ENCODE measurements at regions not wholly inside any gene's neighbourhood (a gene's known extent, or its start where the extent isn't known, plus 50 kb on each side); places are given as distances from the start of the nearest gene placed in this dataset.

GRCh38 chr7:33725111-33726025 lies 180.0 kb upstream of the BMPER start:
- CTCF ChIA-PET = no interaction called here
- DNase-seq (ENCODE audit: extremely low spot score) = no peak
- POLR2A ChIA-PET = no interaction called here
- TF ChIP-seq FOXA1 (IDR thresholded peaks at IDR 0.05) = no peak
- TF ChIP-seq, protein P1, sequence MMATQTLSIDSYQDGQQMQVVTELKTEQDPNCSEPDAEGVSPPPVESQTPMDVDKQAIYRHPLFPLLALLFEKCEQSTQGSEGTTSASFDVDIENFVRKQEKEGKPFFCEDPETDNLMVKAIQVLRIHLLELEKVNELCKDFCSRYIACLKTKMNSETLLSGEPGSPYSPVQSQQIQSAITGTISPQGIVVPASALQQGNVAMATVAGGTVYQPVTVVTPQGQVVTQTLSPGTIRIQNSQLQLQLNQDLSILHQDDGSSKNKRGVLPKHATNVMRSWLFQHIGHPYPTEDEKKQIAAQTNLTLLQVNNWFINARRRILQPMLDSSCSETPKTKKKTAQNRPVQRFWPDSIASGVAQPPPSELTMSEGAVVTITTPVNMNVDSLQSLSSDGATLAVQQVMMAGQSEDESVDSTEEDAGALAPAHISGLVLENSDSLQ (IDR thresholded peaks at IDR 0.05) = no peak
- TF ChIP-seq SP1 (IDR thresholded peaks at IDR 0.05) = no peak
- TF ChIP-seq HDGF (IDR thresholded peaks at IDR 0.05; ENCODE audit: borderline replicate concordance) = no peak
- no peak for TF ChIP-seq CTBP1 (IDR thresholded peaks at IDR 0.05; ENCODE audit: borderline replicate concordance)
- no peak for TF ChIP-seq SUZ12 (IDR thresholded peaks at IDR 0.05)
- TF ChIP-seq ZNF384 (IDR thresholded peaks at IDR 0.05) = no peak
- no peak for TF ChIP-seq L3MBTL2 (conservative IDR thresholded peaks at IDR 0.05)
- no peak for TF ChIP-seq NFRKB (IDR thresholded peaks at IDR 0.05)
- no peak for TF ChIP-seq FOXM1 (IDR thresholded peaks at IDR 0.05; ENCODE audit: borderline replicate concordance)
- TF ChIP-seq TARDBP (IDR thresholded peaks at IDR 0.05) = no peak
- TF ChIP-seq LEF1 (IDR thresholded peaks at IDR 0.05; ENCODE audit: borderline replicate concordance) = no peak
- no peak for TF ChIP-seq ARNT (IDR thresholded peaks at IDR 0.05)
- TF ChIP-seq BHLHE40 (IDR thresholded peaks at IDR 0.05; ENCODE audit: borderline replicate concordance) = no peak
- no peak for TF ChIP-seq ELF4 (IDR thresholded peaks at IDR 0.05)
- no peak for TF ChIP-seq FOXK2 (IDR thresholded peaks at IDR 0.05)

GRCh38 chr7:33726582-33726981 lies 178.8 kb upstream of the BMPER start:
- TF ChIP-seq ZNF384 (IDR thresholded peaks at IDR 0.05) (no peak), FOXK2 (IDR thresholded peaks at IDR 0.05) (no peak), BHLHE40 (IDR thresholded peaks at IDR 0.05; ENCODE audit: borderline replicate concordance) (no peak), LEF1 (IDR thresholded peaks at IDR 0.05; ENCODE audit: borderline replicate concordance) (no peak), ELF4 (IDR thresholded peaks at IDR 0.05) (no peak), ARNT (IDR thresholded peaks at IDR 0.05) (no peak), SP1 (IDR thresholded peaks at IDR 0.05) (no peak), L3MBTL2 (conservative IDR thresholded peaks at IDR 0.05) (no peak), TARDBP (IDR thresholded peaks at IDR 0.05) (no peak), NFRKB (IDR thresholded peaks at IDR 0.05) (no peak), SUZ12 (IDR thresholded peaks at IDR 0.05) (no peak), CTBP1 (IDR thresholded peaks at IDR 0.05; ENCODE audit: borderline replicate concordance) (no peak), FOXM1 (IDR thresholded peaks at IDR 0.05; ENCODE audit: borderline replicate concordance) (no peak)
- TF ChIP-seq, protein P1 (IDR thresholded peaks at IDR 0.05) = no peak
- no peak for DNase-seq (ENCODE audit: extremely low spot score)
- CTCF ChIA-PET = interaction anchor here (0.8 kb wide), 1 partner anchor 267 kb away, joined by 3 read pairs; no protein-coding TSS in a partner anchor
- POLR2A ChIA-PET = interaction anchor here (0.8 to 1.2 kb wide), 2 partner anchors 17 to 178 kb away, joined by 3 to 4 read pairs; no protein-coding TSS in a partner anchor

DNA sequence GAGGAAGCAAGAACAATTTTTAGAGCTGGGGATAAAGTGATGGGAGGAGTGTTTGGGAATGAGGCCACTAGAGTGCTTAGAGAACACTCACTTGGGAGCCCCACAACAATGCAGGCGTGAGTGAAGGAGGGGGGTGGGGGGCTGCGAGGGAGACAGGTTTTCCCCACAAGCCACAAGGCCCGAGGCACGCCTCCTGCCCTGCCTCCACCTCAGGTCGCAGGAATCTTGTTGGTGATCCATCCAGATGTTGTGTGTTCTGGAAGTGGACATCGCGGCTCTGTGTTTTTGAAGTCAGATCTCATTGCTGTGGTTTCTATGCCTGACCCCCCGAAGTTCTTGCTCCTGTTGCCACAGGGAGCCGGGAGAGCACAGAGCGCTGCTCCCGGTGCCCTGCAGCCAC lies 178.0 kb upstream of the BMPER start:
- no peak for DNase-seq (ENCODE audit: extremely low spot score)
- POLR2A ChIA-PET = interaction anchor here (1.2 kb wide), 1 partner anchor 16 kb away, joined by 4 read pairs; no protein-coding TSS in a partner anchor
- CTCF ChIA-PET = interaction anchor here (0.6 kb wide), 1 partner anchor 268 kb away, joined by 3 read pairs; no protein-coding TSS in a partner anchor
- no peak for TF ChIP-seq HDGF (IDR thresholded peaks at IDR 0.05; ENCODE audit: borderline replicate concordance)
- TF ChIP-seq L3MBTL2 (conservative IDR thresholded peaks at IDR 0.05) = no peak
- TF ChIP-seq FOXK2 (IDR thresholded peaks at IDR 0.05) = no peak
- no peak for TF ChIP-seq FOXM1 (IDR thresholded peaks at IDR 0.05; ENCODE audit: borderline replicate concordance)
- TF ChIP-seq ARNT (IDR thresholded peaks at IDR 0.05) = no peak
- no peak for TF ChIP-seq FOXA1 (IDR thresholded peaks at IDR 0.05)
- no peak for TF ChIP-seq ELF4 (IDR thresholded peaks at IDR 0.05)
- TF ChIP-seq, protein P1 (IDR thresholded peaks at IDR 0.05) = no peak
- TF ChIP-seq BHLHE40 (IDR thresholded peaks at IDR 0.05; ENCODE audit: borderline replicate concordance) = no peak
- no peak for TF ChIP-seq SP1 (IDR thresholded peaks at IDR 0.05)
- no peak for TF ChIP-seq NFRKB (IDR thresholded peaks at IDR 0.05)
- no peak for TF ChIP-seq LEF1 (IDR thresholded peaks at IDR 0.05; ENCODE audit: borderline replicate concordance)
- no peak for TF ChIP-seq TARDBP (IDR thresholded peaks at IDR 0.05)
- TF ChIP-seq CTBP1 (IDR thresholded peaks at IDR 0.05; ENCODE audit: borderline replicate concordance) = no peak
- TF ChIP-seq SUZ12 (IDR thresholded peaks at IDR 0.05) = no peak
- no peak for TF ChIP-seq ZNF384 (IDR thresholded peaks at IDR 0.05)

DNA sequence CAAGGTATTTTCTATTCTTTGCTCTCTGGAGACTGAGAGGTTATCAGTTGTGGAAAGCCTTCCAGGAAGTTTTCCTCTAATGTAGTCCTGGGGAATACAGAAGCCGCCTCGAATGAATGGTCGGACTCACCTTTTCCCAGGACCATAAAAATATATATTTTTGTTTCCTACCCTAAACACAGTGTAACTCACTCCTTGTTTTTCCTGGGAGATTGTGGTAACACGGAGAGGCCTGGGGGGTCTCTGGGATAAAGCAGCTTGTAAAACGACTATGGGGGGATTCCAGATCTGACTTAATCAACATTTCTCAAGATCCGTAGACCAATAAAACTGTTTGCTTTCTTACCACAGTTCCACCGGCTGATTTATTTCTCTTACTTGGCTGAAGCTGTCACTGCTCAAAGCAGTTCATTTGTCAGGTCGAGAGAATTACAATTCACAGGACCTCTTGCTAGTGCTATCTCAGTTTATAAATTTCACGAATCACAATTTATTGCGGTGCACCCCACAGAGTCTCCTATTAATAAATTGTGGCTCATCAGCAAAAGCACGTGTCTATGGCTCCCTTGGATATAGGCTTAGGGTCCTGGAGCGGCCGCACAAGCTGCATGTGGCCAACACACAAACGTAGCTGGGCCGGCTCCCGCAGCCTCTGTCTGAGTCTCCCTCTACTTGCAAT lies 176.3 kb upstream of the BMPER start:
- peak; percentile 46 for DNase-seq (ENCODE audit: extremely low spot score)
- POLR2A ChIA-PET = interaction anchor here (0.5 to 1.3 kb wide), 2 partner anchors 8 to 28 kb away, joined by 3 read pairs; no protein-coding TSS in a partner anchor
- peak; percentile 74; the same call in 1 of the 2 replicates for TF ChIP-seq LEF1 (IDR thresholded peaks at IDR 0.05; ENCODE audit: borderline replicate concordance)
- TF ChIP-seq FOXA1 (IDR thresholded peaks at IDR 0.05) = 0 out of 2 replicates have a peak, but pooled peaks have one; percentile 47
- peak; percentile 92 for TF ChIP-seq CTBP1 (IDR thresholded peaks at IDR 0.05; ENCODE audit: borderline replicate concordance)
- no peak for TF ChIP-seq NFRKB (IDR thresholded peaks at IDR 0.05)
- TF ChIP-seq, protein P1 (IDR thresholded peaks at IDR 0.05) = peak; percentile 96
- TF ChIP-seq BHLHE40 (IDR thresholded peaks at IDR 0.05; ENCODE audit: borderline replicate concordance) = no peak
- no peak for TF ChIP-seq TARDBP (IDR thresholded peaks at IDR 0.05)
- TF ChIP-seq FOXM1 (IDR thresholded peaks at IDR 0.05; ENCODE audit: borderline replicate concordance) = no peak
- TF ChIP-seq ARNT (IDR thresholded peaks at IDR 0.05) = no peak
- TF ChIP-seq SP1 (IDR thresholded peaks at IDR 0.05) = no peak
- TF ChIP-seq ELF4 (IDR thresholded peaks at IDR 0.05) = no peak
- TF ChIP-seq SUZ12 (IDR thresholded peaks at IDR 0.05) = no peak
- TF ChIP-seq L3MBTL2 (conservative IDR thresholded peaks at IDR 0.05) = peak; percentile 54
- no peak for TF ChIP-seq ZNF384 (IDR thresholded peaks at IDR 0.05)
- TF ChIP-seq HDGF (IDR thresholded peaks at IDR 0.05; ENCODE audit: borderline replicate concordance) = no peak
- no peak for TF ChIP-seq FOXK2 (IDR thresholded peaks at IDR 0.05)
- CTCF ChIA-PET = interaction anchor here (0.7 to 1.1 kb wide), 2 partner anchors 78 to 192 kb away, joined by 3 to 4 read pairs; no protein-coding TSS in a partner anchor
